HG03342 (cell line): ENCODE measurements at regions not wholly inside any gene's neighbourhood (a gene's known extent, or its start where the extent isn't known, plus 50 kb on each side); places are given as distances from the start of the nearest gene placed in this dataset.
"Not testable (repeated sequence)": the region's sequence is repeated elsewhere in the genome, so short reads cannot be mapped to it uniquely, and the experiment has no call there.

Experiments used
- ATAC-seq: cut with Tn5 transposase; IDR thresholded peaks from one replicate; pipeline ENCODE4 v1.9.1; 2021; ENCODE audit warnings: mild to moderate bottlenecking, moderate library complexity; ENCODE audit not compliant: unreplicated experiment

- no peak for ATAC-seq
Observed at GRCh38 chr7:65796205-65796604, 76.7 kb upstream of the VKORC1L1 start.

GRCh38 chr7:65797086-65797485 lies 75.8 kb upstream of the VKORC1L1 start:
- ATAC-seq: not testable (repeated sequence)

- not testable (repeated sequence) for ATAC-seq
Observed at GRCh38 chr7:65797566-65797965, 75.3 kb upstream of the VKORC1L1 start.

- ATAC-seq: peak; percentile 100
Observed at GRCh38 chr7:65798111-65799075, 74.5 kb upstream of the VKORC1L1 start.

GRCh38 chr7:65800191-65800590 lies 72.7 kb upstream of the VKORC1L1 start:
- ATAC-seq: not testable (repeated sequence)

GRCh38 chr7:65800890-65801341 lies 72.0 kb upstream of the VKORC1L1 start:
- no peak for ATAC-seq

- no peak for ATAC-seq
Observed at GRCh38 chr7:65804887-65805286, 68.0 kb upstream of the VKORC1L1 start.

GRCh38 chr7:65807067-65807466 lies 65.8 kb upstream of the VKORC1L1 start:
- ATAC-seq: not testable (repeated sequence)

GRCh38 chr7:65809259-65809981 lies 63.5 kb upstream of the VKORC1L1 start:
- ATAC-seq: peak; percentile 90

GRCh38 chr7:65809982-65810288 lies 62.9 kb upstream of the VKORC1L1 start:
- ATAC-seq: peak; percentile 37

- ATAC-seq: no peak
Observed at GRCh38 chr7:65812281-65812680, 60.6 kb upstream of the VKORC1L1 start.

- not testable (repeated sequence) for ATAC-seq
Observed at GRCh38 chr7:65814556-65815167, 58.2 kb upstream of the VKORC1L1 start.

GRCh38 chr7:65820287-65820950 lies 52.5 kb upstream of the VKORC1L1 start:
- no peak for ATAC-seq
